DMS53 treated with DMSO at 0.1 percent for 48 hours (cell line): ENCODE measurements at regions not wholly inside any gene's neighbourhood (a gene's known extent, or its start where the extent isn't known, plus 50 kb on each side); places are given as distances from the start of the nearest gene placed in this dataset.

Experiments used
- DNase-seq: peaks from one replicate; lab custom pipeline; 2025; ENCODE audit not compliant: unreplicated experiment; lab: John Stamatoyannopoulos, UW

GRCh38 chr6:132868057-132868456 is 53.7 kb downstream of the RPS12 start:
- DNase-seq = no peak

- DNase-seq = no peak
Observed at GRCh38 chr6:132872923-132873322, 58.6 kb downstream of the RPS12 start.

- DNase-seq = no peak
Observed at GRCh38 chr6:132877003-132877402, 62.6 kb downstream of the RPS12 start.

GRCh38 chr6:132887204-132887603 is 72.8 kb downstream of the RPS12 start:
- DNase-seq = no peak

GRCh38 chr6:132888701-132889100 is 74.3 kb downstream of the RPS12 start:
- DNase-seq = no peak

- DNase-seq = no peak
Observed at GRCh38 chr6:132892929-132893771, 78.8 kb downstream of the RPS12 start.

GRCh38 chr6:132893772-132894490 is 79.6 kb downstream of the RPS12 start:
- DNase-seq = no peak

GRCh38 chr6:132898376-132898775 is 84.0 kb downstream of the RPS12 start:
- no peak for DNase-seq

- DNase-seq = no peak
Observed at GRCh38 chr6:132900849-132901248, 86.5 kb downstream of the RPS12 start.

GRCh38 chr6:132902901-132903300 is 88.5 kb downstream of the RPS12 start:
- no peak for DNase-seq

GRCh38 chr6:132907231-132907630 is 92.9 kb downstream of the RPS12 start:
- DNase-seq = no peak

- no peak for DNase-seq
Observed at GRCh38 chr6:132907914-132908313, 93.5 kb downstream of the RPS12 start.

GRCh38 chr6:132909742-132910141 is 95.4 kb downstream of the RPS12 start:
- DNase-seq = no peak

- DNase-seq = no peak
Observed at GRCh38 chr6:132910759-132911158, 96.4 kb downstream of the RPS12 start.

GRCh38 chr6:132919045-132919860 is 104.9 kb downstream of the RPS12 start:
- DNase-seq = no peak

- no peak for DNase-seq
Observed at GRCh38 chr6:132927713-132928112, 113.3 kb downstream of the RPS12 start.

GRCh38 chr6:132929141-132929540 is 114.8 kb downstream of the RPS12 start:
- DNase-seq = no peak

- DNase-seq = no peak
Observed at GRCh38 chr6:132931313-132931712, 116.9 kb downstream of the RPS12 start.

- DNase-seq = no peak
Observed at GRCh38 chr6:132931936-132932514, 117.7 kb downstream of the RPS12 start.

GRCh38 chr6:132932588-132932987 is 118.2 kb downstream of the RPS12 start:
- DNase-seq = no peak

- no peak for DNase-seq
Observed at GRCh38 chr6:132933090-132933489, 118.7 kb downstream of the RPS12 start.
